HFFc6 (cell line): ENCODE measurements at regions not wholly inside any gene's neighbourhood (a gene's known extent, or its start where the extent isn't known, plus 50 kb on each side); places are given as distances from the start of the nearest gene placed in this dataset.

Experiments
- DNase-seq: peaks from one replicate; pipeline ENCODE4 v3.0.0-alpha.2; 2018
- H3K27ac Mint-ChIP-seq: 2 replicates; pipeline ENCODE4 v1.8.0; 2020; ENCODE audit warnings: mild to moderate bottlenecking, mixed read lengths
- H3K27me3 Mint-ChIP-seq: 2 replicates; pipeline ENCODE4 v1.8.0; 2021; ENCODE audit warnings: mild to moderate bottlenecking, moderate library complexity, mixed read lengths; ENCODE audit not compliant: insufficient read depth
- H3K36me3 Mint-ChIP-seq: 2 replicates; pipeline ENCODE4 v1.8.0; 2021; ENCODE audit warnings: low read depth, mixed read lengths
- H3K4me1 Mint-ChIP-seq: 2 replicates; pipeline ENCODE4 v1.8.0; 2020; ENCODE audit warnings: low read depth, mixed read lengths
- H3K4me3 Mint-ChIP-seq: 2 replicates; pipeline ENCODE4 v1.8.0; 2020; ENCODE audit warnings: mild to moderate bottlenecking, moderate library complexity, mixed read lengths
- H3K9me3 Mint-ChIP-seq: 2 replicates; pipeline ENCODE4 v1.8.0; 2020; ENCODE audit warnings: mild to moderate bottlenecking, mixed read lengths
- CTCF ChIP-seq: fragments of 200-600 bp; sonication (generic); IDR thresholded peaks from 2 replicates; pipeline ENCODE4 v1.5.0; 2021; ENCODE audit warnings: antibody characterized with exemption, mild to moderate bottlenecking

GRCh38 chr5:145246379-145246778 is 588.8 kb downstream of the PRELID2 start:
- H3K4me1 Mint-ChIP-seq, result peaks cover 72% of the 10 kb centered on the region
- no peak for DNase-seq
- H3K36me3 Mint-ChIP-seq, result no peaks in the 10 kb centered on the region
- H3K9me3 Mint-ChIP-seq, result no peaks in the 10 kb centered on the region
- H3K27ac Mint-ChIP-seq, result peak overlapping the region; percentile 91
- no peak overlapping the region; the same call in 1 of the 2 replicates for H3K4me3 Mint-ChIP-seq
- TF ChIP-seq CTCF, result no peak
- no peaks in the 10 kb centered on the region for H3K27me3 Mint-ChIP-seq

GRCh38 chr5:145245354-145245753 is 589.8 kb downstream of the PRELID2 start:
- Mint-ChIP-seq H3K9me3 (no peaks in the 10 kb centered on the region), H3K27me3 (no peaks in the 10 kb centered on the region), H3K36me3 (no peaks in the 10 kb centered on the region), H3K4me3 (peak overlapping the region; percentile 62), H3K4me1 (peaks cover 66% of the 10 kb centered on the region), H3K27ac (peak overlapping the region; percentile 91)
- TF ChIP-seq CTCF, result no peak
- no peak for DNase-seq

- H3K27me3 Mint-ChIP-seq, result no peaks in the 10 kb centered on the region
- TF ChIP-seq CTCF, result no peak
- H3K36me3 Mint-ChIP-seq, result no peaks in the 10 kb centered on the region
- H3K4me1 Mint-ChIP-seq, result peaks cover 60% of the 10 kb centered on the region
- H3K4me3 Mint-ChIP-seq, result peak overlapping the region; percentile 62
- H3K9me3 Mint-ChIP-seq, result no peaks in the 10 kb centered on the region
- H3K27ac Mint-ChIP-seq, result peak overlapping the region; percentile 91
- DNase-seq, result peak; percentile 28
Observed at GRCh38 chr5:145244788-145245187, 590.4 kb downstream of the PRELID2 start.

- no peak for TF ChIP-seq CTCF
- no peak for DNase-seq
- peaks cover 59% of the 10 kb centered on the region for H3K4me1 Mint-ChIP-seq
- H3K27ac Mint-ChIP-seq, result peak overlapping the region; percentile 15
- H3K9me3 Mint-ChIP-seq, result no peaks in the 10 kb centered on the region
- no peaks in the 10 kb centered on the region for H3K27me3 Mint-ChIP-seq
- H3K36me3 Mint-ChIP-seq, result no peaks in the 10 kb centered on the region
- 0 out of 2 replicates have a peak overlapping the region, but pooled peaks have one; percentile 2 for H3K4me3 Mint-ChIP-seq
Observed at GRCh38 chr5:145244251-145244650, 590.9 kb downstream of the PRELID2 start.

DNA sequence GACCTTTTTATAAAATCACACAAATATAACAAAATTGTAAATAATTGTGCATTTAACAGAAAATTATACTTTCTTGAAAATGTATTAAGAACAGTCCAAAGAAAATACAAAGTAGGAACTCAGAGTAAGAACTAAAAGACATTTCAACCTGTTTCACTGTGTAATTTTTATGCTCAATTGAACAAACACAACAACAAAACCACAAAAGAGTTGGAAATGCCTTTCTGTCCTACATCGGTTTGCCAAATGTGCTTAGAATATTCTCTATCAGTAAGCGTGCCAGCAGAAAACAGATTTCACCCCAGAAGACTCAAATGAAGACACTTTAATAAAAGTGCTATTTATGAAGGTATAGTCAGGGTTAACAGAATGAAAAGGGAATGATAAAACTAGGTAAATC is 592.1 kb downstream of the PRELID2 start:
- no peak overlapping the region for H3K27ac Mint-ChIP-seq
- no peak overlapping the region for H3K4me3 Mint-ChIP-seq
- no peaks in the 10 kb centered on the region for H3K36me3 Mint-ChIP-seq
- no peak for DNase-seq
- H3K9me3 Mint-ChIP-seq, result no peaks in the 10 kb centered on the region
- no peaks in the 10 kb centered on the region for H3K27me3 Mint-ChIP-seq
- no peak for TF ChIP-seq CTCF
- H3K4me1 Mint-ChIP-seq, result peaks cover 68% of the 10 kb centered on the region

- TF ChIP-seq CTCF, result no peak
- H3K27me3 Mint-ChIP-seq, result no peaks in the 10 kb centered on the region
- H3K4me3 Mint-ChIP-seq, result no peak overlapping the region
- no peak for DNase-seq
- no peak overlapping the region for H3K27ac Mint-ChIP-seq
- no peaks in the 10 kb centered on the region for H3K36me3 Mint-ChIP-seq
- H3K4me1 Mint-ChIP-seq, result peaks cover 68% of the 10 kb centered on the region
- H3K9me3 Mint-ChIP-seq, result no peaks in the 10 kb centered on the region
Observed at GRCh38 chr5:145242551-145242950, 592.6 kb downstream of the PRELID2 start.
